NCI-H2196 treated with DMSO at 0.1 percent for 48 hours (cell line): ENCODE measurements at regions not wholly inside any gene's neighbourhood (a gene's known extent, or its start where the extent isn't known, plus 50 kb on each side); places are given as distances from the start of the nearest gene placed in this dataset.

Source experiments
- DNase-seq: peaks from one replicate; lab custom pipeline; 2025; ENCODE audit not compliant: unreplicated experiment; lab: John Stamatoyannopoulos, UW

DNA sequence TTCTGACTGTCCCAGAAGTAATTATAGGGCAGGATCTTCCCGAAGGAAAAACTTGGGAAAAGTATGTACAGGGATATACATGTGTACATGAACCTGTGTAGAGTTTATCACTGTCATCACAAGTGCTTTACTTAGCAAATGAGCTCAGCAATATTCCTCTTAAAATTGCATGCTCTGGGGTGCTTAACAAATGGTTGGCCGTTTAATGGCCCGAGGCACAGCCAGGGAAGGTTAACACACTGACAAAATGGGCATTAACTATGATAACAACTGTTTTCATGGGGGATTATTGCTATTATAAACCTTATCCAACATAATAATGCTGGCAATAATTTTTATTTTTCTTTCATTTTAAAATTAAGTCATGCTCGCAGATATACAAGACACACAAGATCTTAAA lies 459.3 kb downstream of the TUSC7 start:
- DNase-seq: no peak

DNA sequence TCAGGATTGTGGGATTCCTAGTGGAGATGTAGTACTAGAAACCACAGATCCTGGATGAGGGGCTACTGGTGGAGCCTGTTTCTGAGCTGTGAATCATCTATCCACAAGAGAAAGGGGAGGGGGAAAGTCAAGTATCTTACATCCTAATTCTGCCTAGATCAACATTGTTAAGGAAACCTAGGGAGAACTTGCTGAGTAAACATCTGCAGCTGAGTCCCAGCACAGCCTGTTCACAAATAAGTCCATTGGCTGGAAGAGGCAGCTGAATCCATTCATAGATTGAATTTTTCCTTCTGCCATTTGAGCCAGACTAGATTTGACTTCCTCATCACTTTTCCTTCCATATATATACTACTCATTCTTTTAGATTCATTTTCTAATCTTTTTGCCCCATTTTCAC lies 460.5 kb downstream of the TUSC7 start:
- no peak for DNase-seq

DNA sequence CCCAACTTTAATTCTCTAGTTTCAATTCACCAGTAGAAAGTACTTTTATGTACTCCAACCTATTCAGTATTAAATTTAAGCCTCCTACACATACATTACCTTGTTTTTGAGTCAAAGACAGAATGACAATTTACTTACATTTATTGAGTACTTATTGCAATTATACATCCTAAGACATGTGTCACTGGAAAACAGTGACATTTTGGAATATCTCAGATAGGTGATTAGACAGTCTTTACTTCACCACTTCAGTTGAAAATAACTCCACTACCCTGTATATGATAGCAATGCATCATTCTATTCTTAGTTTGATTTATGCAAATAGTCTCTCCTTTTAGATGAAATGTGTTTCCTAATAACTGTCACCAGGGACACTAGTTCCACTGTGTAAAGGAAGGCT lies 461.5 kb downstream of the TUSC7 start:
- DNase-seq: no peak

DNA sequence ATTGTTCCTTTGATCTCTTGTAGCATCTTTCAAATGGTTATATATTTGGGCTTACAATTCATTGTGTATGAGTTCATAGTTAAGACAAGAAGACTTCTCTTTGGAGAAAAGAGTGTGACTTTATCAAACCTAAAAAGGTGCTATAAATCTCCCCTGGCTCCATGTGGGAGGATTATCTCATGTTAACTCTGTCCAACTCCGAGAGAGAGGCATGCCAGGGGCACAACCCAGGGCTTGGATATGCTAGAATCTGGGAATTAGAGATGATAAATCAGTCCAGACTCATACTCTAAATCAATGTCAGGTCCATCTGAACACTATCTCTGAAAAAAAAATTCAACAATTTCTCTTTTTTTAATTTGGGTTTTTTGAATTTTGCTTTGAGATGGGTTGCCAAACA lies 462.8 kb downstream of the TUSC7 start:
- no peak for DNase-seq

DNA sequence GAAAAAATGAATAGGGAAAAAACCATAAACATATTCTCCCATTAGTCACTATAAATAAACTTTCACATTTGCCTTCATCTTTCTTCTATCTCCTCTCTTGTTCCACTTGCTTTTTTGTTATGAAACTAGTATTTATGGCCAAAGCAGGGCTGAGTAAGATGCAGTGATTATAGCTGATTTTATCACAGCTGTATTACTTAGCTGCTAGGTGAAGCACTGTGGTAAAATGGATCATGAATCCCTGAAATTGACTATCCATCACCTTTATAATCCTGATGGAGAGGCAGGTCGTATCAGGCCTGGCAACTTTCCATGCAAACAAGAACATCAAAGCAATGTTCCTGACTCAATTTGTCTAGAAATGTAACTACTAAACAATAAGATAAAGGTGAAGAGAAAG lies 471.6 kb downstream of the TUSC7 start:
- no peak for DNase-seq

DNA sequence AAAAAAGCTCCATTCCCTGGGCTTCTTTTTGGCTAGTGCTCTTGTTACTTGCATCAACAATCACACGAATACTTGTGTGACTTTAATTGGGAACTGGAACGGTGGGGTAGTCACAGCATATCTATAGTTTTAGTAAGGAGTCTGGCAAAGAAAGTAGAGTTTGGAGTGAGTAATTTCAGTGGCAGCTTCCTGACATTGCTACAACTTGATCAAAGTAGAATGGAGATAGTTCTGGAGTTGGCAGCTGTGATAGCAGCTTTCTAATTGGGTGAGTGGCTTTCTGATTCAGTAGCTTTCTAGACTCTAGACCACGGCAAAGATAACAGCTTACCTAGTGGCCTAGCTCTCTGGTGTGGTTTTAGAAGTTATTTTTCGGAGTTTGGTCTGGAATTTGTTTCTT lies 475.0 kb downstream of the TUSC7 start:
- no peak for DNase-seq

DNA sequence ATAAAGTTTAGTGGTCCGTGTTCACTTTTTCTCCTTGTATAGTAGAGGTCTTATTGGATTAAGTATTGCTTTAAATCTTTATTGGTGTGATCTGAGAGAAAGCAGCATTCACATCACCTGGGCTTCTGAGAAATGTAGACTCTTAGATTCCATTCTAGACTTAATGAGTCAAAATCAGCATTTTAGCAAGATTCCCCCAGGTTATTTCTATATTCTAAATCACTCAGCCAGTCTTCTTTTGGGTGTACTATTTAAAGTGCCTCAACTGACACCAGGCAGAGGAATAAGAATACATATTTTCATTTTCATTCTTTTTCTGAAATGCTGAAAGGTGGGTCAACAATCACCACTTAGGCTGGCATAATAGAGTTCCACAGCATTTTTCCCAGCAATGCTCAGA lies 481.7 kb downstream of the TUSC7 start:
- DNase-seq: no peak

DNA sequence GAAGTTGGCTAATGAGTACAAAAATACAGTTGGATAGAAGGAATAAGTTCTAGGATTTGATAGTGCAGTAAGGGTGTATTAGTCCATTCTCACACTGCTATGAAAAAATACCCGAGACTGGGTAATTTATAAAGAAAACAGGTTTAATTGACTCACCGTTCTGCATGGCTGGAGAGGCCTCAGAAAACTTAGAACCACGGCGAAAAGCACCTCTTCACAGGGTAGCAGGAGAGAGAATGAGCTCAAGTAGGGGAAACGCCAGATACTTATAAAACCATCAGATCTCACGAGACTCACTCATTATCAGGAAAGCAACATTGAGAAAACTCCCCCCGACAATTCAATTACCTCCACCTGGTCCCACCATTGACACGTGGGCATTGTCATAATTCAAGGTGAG lies 483.3 kb downstream of the TUSC7 start:
- DNase-seq: no peak

DNA sequence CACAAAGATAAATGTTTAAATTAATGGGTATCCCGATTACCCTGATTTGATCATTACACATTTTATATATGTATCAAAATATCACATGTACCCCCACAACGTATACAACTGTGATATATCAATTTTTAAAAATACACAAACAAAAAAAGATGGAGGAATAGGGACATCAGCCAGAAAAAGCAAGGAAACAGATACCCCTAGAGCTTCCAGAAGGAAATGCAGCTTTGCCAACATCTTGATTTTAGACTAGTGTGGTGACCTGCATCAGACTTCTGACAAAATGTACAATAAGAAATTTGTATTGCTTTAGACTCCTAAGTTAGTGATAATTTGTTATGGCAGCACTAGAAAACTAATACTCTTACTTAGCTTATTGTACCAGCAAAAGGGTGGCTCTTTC lies 483.8 kb downstream of the TUSC7 start:
- DNase-seq: no peak

DNA sequence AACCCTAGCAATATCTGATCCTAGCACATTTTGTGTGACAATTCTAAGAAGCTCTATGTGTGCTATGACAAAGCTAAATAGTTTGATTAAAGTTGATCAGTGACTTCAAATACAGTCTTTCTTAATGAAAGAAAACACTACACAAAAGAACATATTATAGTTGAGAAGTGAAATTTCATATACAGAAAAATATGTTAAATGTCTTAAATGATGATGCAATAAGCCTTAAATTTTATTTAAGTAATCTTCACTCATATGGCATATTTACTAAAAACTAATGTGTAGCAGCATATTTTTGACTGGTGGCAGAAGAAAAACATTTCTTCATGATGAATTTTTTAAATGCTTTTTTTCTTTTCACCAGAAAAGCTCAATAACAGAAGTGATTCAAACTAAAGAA lies 485.5 kb downstream of the TUSC7 start:
- no peak for DNase-seq

DNA sequence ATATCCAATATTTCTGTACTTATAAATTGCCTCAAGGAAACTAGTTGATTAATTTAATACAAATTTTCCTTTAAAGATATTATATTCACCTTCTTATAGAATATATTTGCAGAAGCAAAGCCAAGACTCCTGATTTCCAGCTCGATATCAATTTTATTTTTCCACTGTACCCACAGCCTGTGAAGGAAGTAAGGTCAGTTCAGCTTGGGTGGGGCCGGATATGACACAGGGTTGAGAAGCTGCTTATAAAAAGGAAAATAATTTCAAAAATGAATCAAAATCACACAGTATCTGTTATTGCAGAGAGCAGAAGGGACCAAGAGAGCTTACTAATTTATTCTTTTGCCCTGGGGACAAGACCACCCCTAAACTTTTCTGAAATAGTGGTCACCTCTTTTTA lies 491.4 kb downstream of the TUSC7 start:
- no peak for DNase-seq

DNA sequence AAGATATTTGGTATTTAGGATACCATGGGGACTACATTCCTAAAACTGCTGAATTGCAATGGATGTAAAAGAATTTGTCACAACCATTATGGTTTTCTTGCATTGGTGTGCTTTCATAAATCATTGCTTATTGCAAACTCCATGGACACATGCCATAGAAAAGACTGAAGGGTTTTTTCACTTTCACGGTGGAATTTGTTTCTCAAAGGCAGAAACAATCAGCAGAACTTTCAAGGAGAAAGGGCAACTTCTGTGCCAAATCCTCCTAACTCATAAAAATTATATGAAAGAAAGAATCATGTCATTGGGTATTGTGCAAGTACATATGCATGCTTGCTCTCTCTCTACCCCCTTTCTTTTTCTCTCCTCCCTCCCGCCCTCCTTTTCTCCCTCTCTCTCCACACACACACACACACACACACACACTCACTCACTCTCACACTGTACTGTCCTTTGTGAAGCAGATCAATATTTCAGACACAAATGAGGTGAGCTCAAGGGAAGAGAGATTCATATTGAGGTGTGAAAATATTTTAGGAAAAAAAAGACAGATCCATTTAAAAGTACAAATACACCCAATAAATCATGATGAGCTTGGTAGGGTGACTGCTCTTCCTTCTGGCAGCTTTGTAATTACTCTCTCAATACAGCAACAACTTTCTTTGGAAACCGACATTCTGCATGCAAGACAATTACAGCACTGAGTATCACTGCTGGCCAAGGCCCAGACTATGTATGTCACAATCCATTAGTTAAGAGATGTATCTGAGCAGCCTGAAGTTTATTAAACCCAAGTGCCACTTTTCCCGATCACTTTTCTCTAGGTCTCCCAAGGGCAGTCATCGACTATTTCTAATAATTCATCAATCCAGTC lies 492.6 kb downstream of the TUSC7 start:
- DNase-seq: no peak

DNA sequence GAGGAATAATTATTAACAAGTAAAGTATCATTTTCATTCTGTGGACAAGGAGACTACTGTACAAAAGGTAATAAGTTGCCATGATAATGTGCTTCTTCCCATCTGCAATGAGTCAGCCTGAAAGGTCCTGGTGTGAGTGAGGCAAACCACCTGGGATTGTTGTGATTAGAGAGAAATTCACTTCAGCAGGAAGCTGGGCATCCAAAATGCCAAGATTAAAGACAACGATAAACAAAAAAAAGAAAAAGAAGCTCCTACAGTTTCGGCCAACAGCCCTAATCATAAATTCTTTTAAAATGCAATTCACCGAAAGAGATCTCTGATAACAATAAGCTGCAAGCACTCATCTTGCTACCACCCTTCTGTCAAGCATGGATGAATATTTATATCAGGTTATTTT lies 507.8 kb downstream of the TUSC7 start:
- no peak for DNase-seq

DNA sequence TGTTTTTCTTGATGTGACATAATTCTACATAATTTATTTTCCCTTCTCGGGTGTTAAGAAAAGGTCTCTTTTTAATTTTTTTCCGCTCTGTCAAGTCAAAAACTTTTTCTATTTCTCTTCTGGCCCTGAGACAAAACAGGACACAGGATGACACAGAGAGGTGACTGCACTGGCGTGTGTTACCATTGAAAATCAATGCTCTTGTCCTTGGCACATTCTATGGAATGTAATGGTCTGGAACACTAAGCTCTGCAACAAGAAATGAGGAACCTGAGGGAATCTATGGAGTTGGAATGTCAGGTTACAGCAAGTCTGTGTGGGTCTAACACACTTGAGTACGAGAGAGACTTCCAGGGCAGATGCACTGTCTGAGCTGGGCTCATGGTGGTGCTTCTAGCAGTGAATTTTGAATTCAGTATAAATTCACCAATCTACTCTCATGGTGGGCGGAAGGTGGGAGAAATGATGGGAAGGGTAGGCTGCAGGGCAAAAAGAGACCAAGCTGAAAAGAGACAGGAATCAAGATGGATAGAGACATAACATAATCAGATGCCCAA lies 508.3 kb downstream of the TUSC7 start:
- no peak for DNase-seq

DNA sequence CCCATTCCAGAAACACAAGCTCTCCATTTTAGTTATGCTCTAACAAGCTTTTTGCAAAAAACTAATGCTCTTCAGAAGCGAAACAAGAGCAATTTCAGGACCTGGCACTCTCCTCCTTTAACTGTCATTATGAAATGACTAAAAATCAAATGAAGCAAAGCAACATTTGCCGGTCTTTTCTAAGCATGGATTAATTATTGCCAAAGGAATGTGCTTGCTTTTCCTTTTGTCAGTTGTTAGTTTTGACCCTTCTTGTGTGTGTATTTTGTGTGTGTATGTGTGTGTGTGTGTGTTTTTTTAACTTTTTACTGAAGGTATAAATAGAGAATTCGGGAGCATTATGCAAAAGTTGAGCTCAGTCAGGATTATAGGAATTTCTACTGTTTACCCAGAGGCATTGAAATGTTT lies 509.1 kb downstream of the TUSC7 start:
- DNase-seq: no peak

DNA sequence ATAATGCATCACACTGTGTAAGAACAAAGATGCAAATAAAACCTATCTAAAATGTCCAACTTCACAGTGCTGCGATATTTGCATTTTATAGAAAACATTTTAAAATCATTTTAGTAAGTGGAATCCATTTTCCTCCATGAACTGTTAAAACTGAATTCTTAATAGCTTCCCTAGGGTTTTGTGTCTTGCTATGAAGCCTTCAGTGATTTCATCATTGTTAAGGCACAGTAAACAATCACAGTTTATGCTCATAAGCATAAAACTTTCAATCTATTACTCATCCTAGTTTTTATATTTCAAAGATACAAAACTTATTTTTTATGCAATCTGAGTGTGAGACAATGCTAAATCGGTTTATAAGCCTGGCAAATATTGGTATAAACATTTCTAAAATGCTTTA lies 509.7 kb downstream of the TUSC7 start:
- DNase-seq: no peak

DNA sequence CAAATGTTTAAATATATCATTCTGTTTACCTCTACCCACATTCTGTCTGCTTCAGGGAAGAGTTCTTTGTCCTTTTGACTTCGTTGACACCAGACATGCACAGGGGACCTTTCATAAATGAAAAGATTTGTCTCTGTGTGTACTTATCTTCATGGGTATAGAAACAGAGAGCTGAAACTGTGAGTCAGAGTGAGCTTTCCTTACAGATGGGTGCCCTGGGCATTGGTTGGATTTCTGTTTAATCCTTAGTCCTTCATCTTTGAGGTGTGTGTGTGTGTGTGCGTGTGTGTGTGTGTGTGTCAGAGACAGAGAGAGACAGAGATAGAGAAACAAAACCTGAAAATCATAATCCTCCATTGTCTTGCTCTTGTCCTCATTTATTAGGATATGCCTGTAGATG lies 517.4 kb downstream of the TUSC7 start:
- DNase-seq: no peak

DNA sequence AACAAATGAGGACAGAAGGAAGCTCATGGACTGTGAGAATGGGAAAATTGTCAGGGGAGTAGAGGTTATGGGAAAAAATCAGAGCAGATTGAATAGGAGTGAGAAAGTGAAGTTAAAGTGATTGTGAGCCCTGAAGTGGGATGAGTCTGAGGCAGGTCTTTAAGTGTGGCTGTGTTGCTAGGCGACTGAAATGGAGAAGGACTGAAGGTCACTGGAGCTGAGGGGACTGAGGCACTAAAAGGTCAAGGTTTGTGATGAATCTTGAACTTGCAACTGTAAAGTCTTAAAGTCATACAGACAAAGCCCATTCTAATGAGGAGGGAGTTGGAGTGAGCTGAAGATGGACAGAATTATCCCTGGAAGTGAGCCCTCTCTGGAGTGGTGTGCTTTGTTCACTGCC lies 518.9 kb downstream of the TUSC7 start:
- DNase-seq: no peak

DNA sequence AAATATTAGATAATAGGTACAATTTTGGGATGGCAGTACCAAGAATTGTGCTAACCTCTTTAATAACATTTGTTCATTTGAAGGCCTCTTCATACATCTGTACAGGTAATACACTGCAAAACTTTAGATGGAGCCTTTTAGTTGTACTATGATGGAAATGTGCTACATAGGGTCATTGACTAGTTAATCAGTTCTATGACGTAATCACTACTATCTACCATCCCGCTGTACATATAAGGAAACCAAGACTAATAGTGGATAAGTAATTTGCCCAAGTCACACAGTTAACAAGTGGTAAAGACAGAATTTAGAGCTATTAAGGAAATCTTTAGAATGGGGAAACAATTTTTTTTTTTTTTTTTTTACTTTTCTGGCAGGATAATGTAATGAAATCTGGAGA lies 521.3 kb downstream of the TUSC7 start:
- no peak for DNase-seq

DNA sequence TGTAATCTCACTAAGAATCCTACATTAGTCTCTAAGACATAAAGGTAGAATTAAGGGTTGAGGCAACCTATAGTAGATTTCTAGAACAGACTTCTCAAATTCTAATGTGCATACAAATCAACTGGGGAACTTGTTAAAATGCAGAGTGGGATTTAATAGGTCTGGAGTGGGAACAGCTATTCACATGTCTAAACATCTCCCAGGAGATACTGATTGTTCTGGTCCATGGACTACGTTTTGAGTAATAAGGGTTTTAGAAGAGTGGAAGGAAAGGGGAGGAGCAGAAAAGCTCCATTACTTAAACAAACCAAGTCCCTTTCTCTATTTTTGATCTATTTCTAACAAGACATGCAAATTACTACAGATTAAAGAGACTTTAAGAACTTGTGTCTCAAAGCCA lies 524.8 kb downstream of the TUSC7 start:
- DNase-seq: no peak

DNA sequence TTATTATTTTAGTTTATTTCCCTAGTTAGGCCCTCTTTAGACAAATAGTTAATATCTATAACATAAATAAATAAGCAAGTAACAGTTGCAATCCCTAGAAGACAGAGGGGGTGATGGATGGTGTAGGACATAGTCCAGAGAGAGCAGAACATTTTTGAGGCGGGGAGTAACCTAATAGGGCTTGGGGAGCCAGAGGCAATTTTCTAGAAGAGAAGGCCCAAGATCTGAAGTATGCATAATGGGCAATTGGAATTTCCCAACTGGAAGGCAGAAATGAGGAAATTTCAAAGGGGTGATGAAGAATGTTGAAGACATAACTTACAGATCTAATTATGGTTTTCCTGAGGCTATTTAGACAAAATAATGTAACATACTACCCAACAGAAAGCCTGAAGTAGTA lies 525.7 kb downstream of the TUSC7 start:
- no peak for DNase-seq

DNA sequence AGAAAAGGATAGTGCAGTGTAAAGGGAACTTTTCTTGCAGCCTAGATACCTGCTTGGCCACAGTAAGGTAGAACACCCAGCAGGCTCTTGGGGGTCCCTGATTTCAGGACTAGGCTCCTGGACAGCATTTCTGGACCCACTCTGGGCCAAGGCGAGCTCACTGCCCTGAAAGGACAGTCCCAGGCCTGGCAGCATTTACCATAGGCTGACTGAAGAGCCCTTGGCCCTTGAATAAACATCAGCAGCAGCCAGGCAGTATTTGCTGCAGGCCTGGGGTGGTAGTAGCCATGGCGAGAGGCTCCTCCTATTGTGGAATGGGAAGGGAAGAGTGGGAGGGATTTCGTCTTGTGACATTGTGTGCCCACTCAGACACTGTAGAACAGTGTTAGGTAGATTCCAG lies 529.2 kb downstream of the TUSC7 start:
- DNase-seq: peak; percentile 68

DNA sequence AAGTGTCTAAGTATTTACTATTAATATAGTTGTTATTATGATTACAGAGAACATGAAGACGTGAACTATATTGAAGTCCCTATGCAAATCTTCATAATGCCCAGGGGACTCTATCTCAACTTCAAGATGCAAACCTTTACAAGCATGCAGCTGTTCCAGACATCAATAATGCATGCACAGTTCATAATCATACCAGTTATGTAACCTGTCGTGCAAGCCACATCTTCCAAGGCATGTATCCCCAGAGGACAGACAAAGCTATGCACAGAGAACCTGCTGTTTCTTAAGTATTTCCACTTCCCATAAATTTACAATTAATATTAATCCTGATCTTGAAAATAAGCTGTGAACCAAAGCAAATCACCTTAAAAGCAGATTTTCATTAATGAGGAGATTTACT lies 534.1 kb downstream of the TUSC7 start:
- no peak for DNase-seq
